ENCODE measurements at regions not wholly inside any gene's neighbourhood (a gene's known extent, or its start where the extent isn't known, plus 50 kb on each side); places are given as distances from the start of the nearest gene placed in this dataset.

DNA sequence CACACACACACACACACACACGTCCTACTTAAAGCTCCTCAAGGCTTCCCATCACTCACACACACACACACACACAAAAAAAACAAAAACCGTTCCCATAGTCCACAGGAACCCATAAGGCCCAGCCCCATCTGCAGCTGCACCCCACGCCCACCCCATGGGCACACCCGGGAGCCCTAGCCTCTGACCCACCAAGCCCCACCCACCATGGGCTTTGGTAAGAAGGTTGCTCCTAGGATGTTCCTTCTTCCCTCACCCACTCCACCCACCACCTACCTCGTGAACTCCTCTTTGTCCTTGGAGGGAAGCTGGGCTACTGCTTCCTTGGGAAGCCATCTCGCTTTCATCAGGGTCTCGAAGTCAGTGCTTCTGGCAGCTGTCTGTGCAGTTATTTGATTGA is 115.1 kb downstream of the TPRA1 start:
- H4K8ac ChIP-seq (ENCODE audit: low read depth in 2 of 2, low read length in 2 of 2) = no peak overlapping the region
- H3K27ac ChIP-seq (ENCODE audit: insufficient read depth, low read length) = no peak overlapping the region
- H4K91ac ChIP-seq (ENCODE audit: insufficient read depth, low read depth, low read length) = no peak overlapping the region
- H3K79me1 ChIP-seq (ENCODE audit: low read depth in 1 of 2, low read length in 2 of 2) = no peaks in the 10 kb centered on the region
- H3K4me3 ChIP-seq (ENCODE audit: insufficient read depth, low read depth, low read length) = no peak overlapping the region
- no peaks in the 10 kb centered on the region for H3K4me1 ChIP-seq (ENCODE audit: control insufficient read depth, insufficient read depth, low read length)
- DNase-seq = no peak
- no peak overlapping the region for H3K14ac ChIP-seq (replicated peaks; ENCODE audit: low read depth, low read length)
- no TSS peak for BruUV-seq (replicated peaks)
- intact Hi-C loops (cut with micrococcal nuclease) = no loop called here
- H2AK9ac ChIP-seq (replicated peaks; ENCODE audit: low read depth, low read length, poor library complexity) = no peak overlapping the region
- TF ChIP-seq RFX5 (IDR thresholded peaks at IDR 0.05; ENCODE audit: low read depth, low read length) = no peak
- TF ChIP-seq, protein P1, sequence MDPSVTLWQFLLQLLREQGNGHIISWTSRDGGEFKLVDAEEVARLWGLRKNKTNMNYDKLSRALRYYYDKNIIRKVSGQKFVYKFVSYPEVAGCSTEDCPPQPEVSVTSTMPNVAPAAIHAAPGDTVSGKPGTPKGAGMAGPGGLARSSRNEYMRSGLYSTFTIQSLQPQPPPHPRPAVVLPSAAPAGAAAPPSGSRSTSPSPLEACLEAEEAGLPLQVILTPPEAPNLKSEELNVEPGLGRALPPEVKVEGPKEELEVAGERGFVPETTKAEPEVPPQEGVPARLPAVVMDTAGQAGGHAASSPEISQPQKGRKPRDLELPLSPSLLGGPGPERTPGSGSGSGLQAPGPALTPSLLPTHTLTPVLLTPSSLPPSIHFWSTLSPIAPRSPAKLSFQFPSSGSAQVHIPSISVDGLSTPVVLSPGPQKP (IDR thresholded peaks at IDR 0.05; ENCODE audit: borderline replicate concordance, low read depth, low read length) = no peak
- TF ChIP-seq, protein P2, sequence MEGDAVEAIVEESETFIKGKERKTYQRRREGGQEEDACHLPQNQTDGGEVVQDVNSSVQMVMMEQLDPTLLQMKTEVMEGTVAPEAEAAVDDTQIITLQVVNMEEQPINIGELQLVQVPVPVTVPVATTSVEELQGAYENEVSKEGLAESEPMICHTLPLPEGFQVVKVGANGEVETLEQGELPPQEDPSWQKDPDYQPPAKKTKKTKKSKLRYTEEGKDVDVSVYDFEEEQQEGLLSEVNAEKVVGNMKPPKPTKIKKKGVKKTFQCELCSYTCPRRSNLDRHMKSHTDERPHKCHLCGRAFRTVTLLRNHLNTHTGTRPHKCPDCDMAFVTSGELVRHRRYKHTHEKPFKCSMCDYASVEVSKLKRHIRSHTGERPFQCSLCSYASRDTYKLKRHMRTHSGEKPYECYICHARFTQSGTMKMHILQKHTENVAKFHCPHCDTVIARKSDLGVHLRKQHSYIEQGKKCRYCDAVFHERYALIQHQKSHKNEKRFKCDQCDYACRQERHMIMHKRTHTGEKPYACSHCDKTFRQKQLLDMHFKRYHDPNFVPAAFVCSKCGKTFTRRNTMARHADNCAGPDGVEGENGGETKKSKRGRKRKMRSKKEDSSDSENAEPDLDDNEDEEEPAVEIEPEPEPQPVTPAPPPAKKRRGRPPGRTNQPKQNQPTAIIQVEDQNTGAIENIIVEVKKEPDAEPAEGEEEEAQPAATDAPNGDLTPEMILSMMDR (conservative IDR thresholded peaks at IDR 0.05; ENCODE audit: low read depth, low read length) = no peak
- no peak overlapping the region for H2BK5ac ChIP-seq (ENCODE audit: low read depth, low read length, poor library complexity, severe bottlenecking)
- H4K5ac ChIP-seq (ENCODE audit: low read depth, low read length) = no peak overlapping the region
- H3K27me3 ChIP-seq (ENCODE audit: control insufficient read depth, insufficient read depth, low read length) = peaks cover 38% of the 10 kb centered on the region
- no peak overlapping the region for H2BK15ac ChIP-seq (ENCODE audit: low read depth, low read length)
- no peak for ATAC-seq (ENCODE audit: low read depth)
- H3K56ac ChIP-seq (ENCODE audit: extremely low read depth, insufficient read depth, low read length) = no peak overlapping the region
- H2AK5ac ChIP-seq (ENCODE audit: low read depth, low read length) = no peak overlapping the region
- H3K4me2 ChIP-seq (ENCODE audit: low read depth, low read length) = no peak overlapping the region
- no peak overlapping the region for H2BK20ac ChIP-seq (ENCODE audit: low read depth, low read length)
- no peaks in the 10 kb centered on the region for H4K20me1 ChIP-seq (ENCODE audit: insufficient read depth, low read length)
- H3K9me3 ChIP-seq (ENCODE audit: control insufficient read depth, insufficient read depth, low read length) = no peaks in the 10 kb centered on the region
- WGBS, 2 experiments (ENCODE audit: extremely low coverage in 2 of 2, insufficient read length in 1 of 2) = no CpG with 5 or more reads among the region's 7 CpGs
- dilution Hi-C loops (cut with HindIII; ENCODE audit: low sequenced_read_pairs, unreplicated experiment) = no loop called here
- no peaks in the 10 kb centered on the region for H3K36me3 ChIP-seq (ENCODE audit: control insufficient read depth, insufficient read depth, low read length)
- H3K9me1 ChIP-seq (ENCODE audit: insufficient read depth, low read length) = no peaks in the 10 kb centered on the region
- ChIA-PET CTCF (no interaction called here), POLR2A (ENCODE audit: unreplicated experiment) (interaction anchor here (0.6 kb wide), 1 partner anchor 56 kb away, joined by 6 read pairs; no protein-coding TSS in a partner anchor)
- H2BK120ac ChIP-seq (ENCODE audit: low read depth, low read length) = no peak overlapping the region
- H3K9ac ChIP-seq (ENCODE audit: low read depth, low read length) = no peak overlapping the region
- in situ Hi-C loops (cut with MboI; ENCODE audit: low sequenced_read_pairs) = no loop called here
- H3K4ac ChIP-seq (ENCODE audit: low read depth, low read length) = no peak overlapping the region
- no peak overlapping the region for H2AFZ ChIP-seq (replicated peaks; ENCODE audit: low read length, poor library complexity)
- no peak overlapping the region for H3K23ac ChIP-seq (ENCODE audit: low read depth, low read length)
- no peak overlapping the region for H3K18ac ChIP-seq (ENCODE audit: low read depth, low read length)

All from IMR-90 (cell line).